RWPE2 (cell line): ENCODE measurements at regions not wholly inside any gene's neighbourhood (a gene's known extent, or its start where the extent isn't known, plus 50 kb on each side); places are given as distances from the start of the nearest gene placed in this dataset.

Experiments used
- ATAC-seq: fragments of 200-7000 bp; cut with Tn5 transposase; 3 replicates; pipeline ENCODE4 v1.9.1; 2021; ENCODE audit warnings: low read depth
- DNase-seq: peaks from one replicate; pipeline ENCODE4 v3.0.0-alpha.2; 2020; ENCODE audit warnings: low spot score
- H3K27ac ChIP-seq: fragments of 450-650 bp; 2 replicates; pipeline ENCODE4 v1.5.1; 2017; ENCODE audit warnings: mild to moderate bottlenecking; ENCODE audit not compliant: poor library complexity, severe bottlenecking
- H3K27me3 ChIP-seq: fragments of 250-450 bp; sonication (Bioruptor Pico); 2 replicates; pipeline ENCODE4 v1.5.1; 2021; ENCODE audit warnings: mild to moderate bottlenecking, moderate library complexity; ENCODE audit not compliant: insufficient read depth, poor library complexity, severe bottlenecking
- H3K36me3 ChIP-seq: fragments of 250-450 bp; sonication (Bioruptor Pico); 2 replicates; pipeline ENCODE4 v1.5.1; 2020; ENCODE audit warnings: low read depth, mild to moderate bottlenecking, moderate library complexity
- H3K4me1 ChIP-seq: fragments of 250-450 bp; sonication (Bioruptor Pico); 2 replicates; pipeline ENCODE4 v1.5.1; 2021; ENCODE audit warnings: mild to moderate bottlenecking, moderate library complexity; ENCODE audit not compliant: insufficient read depth, poor library complexity, severe bottlenecking
- H3K4me3 ChIP-seq: fragments of 250-450 bp; sonication (Bioruptor Pico); 2 replicates; pipeline ENCODE4 v1.5.1; 2021; ENCODE audit warnings: mild to moderate bottlenecking, moderate library complexity; ENCODE audit not compliant: severe bottlenecking
- H3K9me3 ChIP-seq: fragments of 250-450 bp; sonication (Bioruptor Pico); 2 replicates; pipeline ENCODE4 v1.5.1; 2021; ENCODE audit warnings: mild to moderate bottlenecking, moderate library complexity; ENCODE audit not compliant: severe bottlenecking
- TF ChIP-seq, protein P1 (sequence below): fragments of 450-650 bp; IDR thresholded peaks from one replicate; pipeline ENCODE4 v1.5.1; 2017; ENCODE audit warnings: mild to moderate bottlenecking, moderate library complexity; ENCODE audit not compliant: poor library complexity, severe bottlenecking

- no peak for ATAC-seq
These were observed 125.2 kb upstream of the COL3A1 start for GRCh38 chr2:188848887-188849435.

GRCh38 chr2:188850786-188851185, 123.4 kb upstream of the COL3A1 start:
- Histone ChIP-seq H3K4me3 (no peak overlapping the region), H3K4me1 (no peaks in the 10 kb centered on the region), H3K27ac (no peak overlapping the region), H3K36me3 (no peaks in the 10 kb centered on the region), H3K9me3 (no peaks in the 10 kb centered on the region), H3K27me3 (no peaks in the 10 kb centered on the region)
- DNase-seq: no peak
- no peak for ATAC-seq
- TF ChIP-seq, protein P1, sequence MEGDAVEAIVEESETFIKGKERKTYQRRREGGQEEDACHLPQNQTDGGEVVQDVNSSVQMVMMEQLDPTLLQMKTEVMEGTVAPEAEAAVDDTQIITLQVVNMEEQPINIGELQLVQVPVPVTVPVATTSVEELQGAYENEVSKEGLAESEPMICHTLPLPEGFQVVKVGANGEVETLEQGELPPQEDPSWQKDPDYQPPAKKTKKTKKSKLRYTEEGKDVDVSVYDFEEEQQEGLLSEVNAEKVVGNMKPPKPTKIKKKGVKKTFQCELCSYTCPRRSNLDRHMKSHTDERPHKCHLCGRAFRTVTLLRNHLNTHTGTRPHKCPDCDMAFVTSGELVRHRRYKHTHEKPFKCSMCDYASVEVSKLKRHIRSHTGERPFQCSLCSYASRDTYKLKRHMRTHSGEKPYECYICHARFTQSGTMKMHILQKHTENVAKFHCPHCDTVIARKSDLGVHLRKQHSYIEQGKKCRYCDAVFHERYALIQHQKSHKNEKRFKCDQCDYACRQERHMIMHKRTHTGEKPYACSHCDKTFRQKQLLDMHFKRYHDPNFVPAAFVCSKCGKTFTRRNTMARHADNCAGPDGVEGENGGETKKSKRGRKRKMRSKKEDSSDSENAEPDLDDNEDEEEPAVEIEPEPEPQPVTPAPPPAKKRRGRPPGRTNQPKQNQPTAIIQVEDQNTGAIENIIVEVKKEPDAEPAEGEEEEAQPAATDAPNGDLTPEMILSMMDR: no peak

More at GRCh38 chr2:188848887-188849435, 125.2 kb upstream of the COL3A1 start:
- no peaks in the 10 kb centered on the region for H3K4me1 ChIP-seq
- no peaks in the 10 kb centered on the region for H3K27me3 ChIP-seq
- no peak overlapping the region for H3K27ac ChIP-seq
- DNase-seq: no peak
- no peaks in the 10 kb centered on the region for H3K9me3 ChIP-seq
- no peaks in the 10 kb centered on the region for H3K36me3 ChIP-seq
- H3K4me3 ChIP-seq: no peak overlapping the region
- TF ChIP-seq, protein P1: no peak

DNA sequence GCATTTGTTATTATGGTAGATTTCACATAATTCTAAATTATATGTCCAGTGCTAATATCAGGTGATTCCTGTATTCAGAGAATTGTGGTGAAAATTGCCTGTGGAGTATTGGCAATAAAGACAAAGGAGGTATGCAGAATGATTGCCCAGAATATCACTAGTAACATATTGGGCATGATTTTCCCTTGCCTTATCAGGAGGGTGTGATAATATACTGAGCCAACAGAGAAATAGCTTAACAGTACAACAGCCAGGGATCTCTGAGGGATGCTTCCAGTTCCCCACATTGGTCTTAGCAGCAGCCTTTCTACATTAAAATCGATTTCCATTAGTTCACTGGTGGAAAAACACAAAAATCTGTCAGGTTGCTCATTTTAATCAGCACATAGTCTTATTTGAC, 122.9 kb upstream of the COL3A1 start:
- H3K36me3 ChIP-seq: no peaks in the 10 kb centered on the region
- H3K27me3 ChIP-seq: no peaks in the 10 kb centered on the region
- H3K9me3 ChIP-seq: no peaks in the 10 kb centered on the region
- ATAC-seq (no peak), DNase-seq (no peak)
- TF ChIP-seq, protein P1: no peak
- no peak overlapping the region for H3K4me3 ChIP-seq
- no peak overlapping the region for H3K27ac ChIP-seq
- H3K4me1 ChIP-seq: no peaks in the 10 kb centered on the region

- H3K36me3 ChIP-seq: no peaks in the 10 kb centered on the region
- no peak overlapping the region for H3K4me3 ChIP-seq
- H3K9me3 ChIP-seq: no peaks in the 10 kb centered on the region
- no peaks in the 10 kb centered on the region for H3K4me1 ChIP-seq
- no peaks in the 10 kb centered on the region for H3K27me3 ChIP-seq
- no peak overlapping the region for H3K27ac ChIP-seq
- TF ChIP-seq, protein P1: no peak
- no peak for DNase-seq
- no peak for ATAC-seq
These were observed 122.3 kb upstream of the COL3A1 start for GRCh38 chr2:188851826-188852225.

- H3K4me3 ChIP-seq: no peak overlapping the region
- no peak for ATAC-seq
These were observed 121.4 kb upstream of the COL3A1 start for GRCh38 chr2:188852772-188853171.

More at GRCh38 chr2:188852772-188853171, 121.4 kb upstream of the COL3A1 start:
- DNase-seq: no peak
- Histone ChIP-seq H3K27ac (no peak overlapping the region), H3K9me3 (no peaks in the 10 kb centered on the region), H3K27me3 (no peaks in the 10 kb centered on the region), H3K4me1 (no peaks in the 10 kb centered on the region), H3K36me3 (no peaks in the 10 kb centered on the region)
- TF ChIP-seq, protein P1: no peak
